GF-D8 (cell line): ENCODE measurements at regions not wholly inside any gene's neighbourhood (a gene's known extent, or its start where the extent isn't known, plus 50 kb on each side); places are given as distances from the start of the nearest gene placed in this dataset.

ENCODE experiments used
- DNase-seq: peaks from one replicate; lab custom pipeline; 2025; lab: John Stamatoyannopoulos, UW

- no peak for DNase-seq
Observed at GRCh38 chr6:143595251-143596036, 82.3 kb upstream of the PHACTR2 start.

DNA sequence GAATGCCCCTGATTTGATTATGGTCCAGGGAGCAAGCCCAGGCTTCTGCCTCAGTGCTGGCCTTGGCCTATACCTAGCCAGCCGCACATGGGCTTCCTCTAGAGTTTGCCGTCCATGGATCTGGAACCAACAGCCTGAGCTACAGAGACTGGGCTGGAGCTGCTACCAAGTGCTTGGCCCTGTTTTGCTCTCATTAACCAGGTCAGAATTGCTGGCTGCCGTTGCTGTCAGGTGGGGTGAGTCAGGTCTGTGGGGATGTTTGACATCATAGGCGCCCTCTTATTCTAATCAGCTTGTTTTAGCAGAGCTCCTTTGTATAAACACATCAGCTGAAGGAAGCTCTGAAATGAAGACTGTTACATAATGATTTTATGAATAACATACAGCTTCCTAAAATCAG is 83.1 kb upstream of the PHACTR2 start:
- DNase-seq, result no peak

- DNase-seq, result no peak
Observed at GRCh38 chr6:143592335-143592734, 80.8 kb upstream of the FUCA2 start.

DNA sequence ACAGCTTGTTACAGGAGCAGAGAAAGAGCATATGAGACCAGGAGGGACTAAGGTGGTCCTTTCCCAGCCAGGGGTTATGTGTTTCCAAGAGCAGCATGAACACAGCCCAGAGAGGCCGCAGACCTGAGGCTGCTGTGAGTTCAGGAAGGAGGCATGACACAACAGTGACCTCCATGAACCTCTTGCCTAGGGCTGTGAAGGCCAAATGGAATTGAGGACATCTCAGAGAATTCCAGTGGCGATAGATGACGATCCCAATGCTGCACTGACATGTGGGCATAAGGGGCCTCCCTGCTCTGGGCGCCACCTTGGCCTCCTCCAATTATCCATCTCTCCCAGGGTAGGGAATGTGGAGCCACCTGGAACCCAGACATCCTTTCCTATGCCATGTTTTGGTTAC is 79.9 kb upstream of the FUCA2 start:
- no peak for DNase-seq

DNA sequence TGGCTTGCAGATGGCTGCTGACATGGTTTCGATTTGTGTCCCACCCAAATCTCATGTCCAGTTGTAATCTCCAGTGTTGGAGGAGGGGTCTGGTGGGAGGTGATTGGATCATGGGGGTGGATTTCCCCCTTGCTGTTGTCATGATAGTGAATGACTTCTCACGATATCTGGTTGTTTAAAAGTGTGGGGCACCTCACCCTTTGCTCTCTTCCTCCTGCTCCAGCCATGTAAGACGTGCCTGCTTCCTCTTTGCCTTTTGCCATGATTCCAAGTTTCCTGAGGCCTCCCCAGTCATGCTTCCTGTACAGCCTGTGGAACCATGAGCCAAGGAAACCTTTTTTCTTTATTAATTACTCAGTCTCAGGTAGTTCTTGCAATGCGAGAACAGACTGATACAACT is 77.6 kb upstream of the FUCA2 start:
- no peak for DNase-seq

- no peak for DNase-seq
Observed at GRCh38 chr6:143586557-143586956, 75.0 kb upstream of the FUCA2 start.

GRCh38 chr6:143585716-143586115 is 74.2 kb upstream of the FUCA2 start:
- DNase-seq, result no peak

GRCh38 chr6:143585241-143585640 is 73.7 kb upstream of the FUCA2 start:
- DNase-seq, result no peak

GRCh38 chr6:143583542-143584327 is 72.2 kb upstream of the FUCA2 start:
- DNase-seq, result no peak

DNA sequence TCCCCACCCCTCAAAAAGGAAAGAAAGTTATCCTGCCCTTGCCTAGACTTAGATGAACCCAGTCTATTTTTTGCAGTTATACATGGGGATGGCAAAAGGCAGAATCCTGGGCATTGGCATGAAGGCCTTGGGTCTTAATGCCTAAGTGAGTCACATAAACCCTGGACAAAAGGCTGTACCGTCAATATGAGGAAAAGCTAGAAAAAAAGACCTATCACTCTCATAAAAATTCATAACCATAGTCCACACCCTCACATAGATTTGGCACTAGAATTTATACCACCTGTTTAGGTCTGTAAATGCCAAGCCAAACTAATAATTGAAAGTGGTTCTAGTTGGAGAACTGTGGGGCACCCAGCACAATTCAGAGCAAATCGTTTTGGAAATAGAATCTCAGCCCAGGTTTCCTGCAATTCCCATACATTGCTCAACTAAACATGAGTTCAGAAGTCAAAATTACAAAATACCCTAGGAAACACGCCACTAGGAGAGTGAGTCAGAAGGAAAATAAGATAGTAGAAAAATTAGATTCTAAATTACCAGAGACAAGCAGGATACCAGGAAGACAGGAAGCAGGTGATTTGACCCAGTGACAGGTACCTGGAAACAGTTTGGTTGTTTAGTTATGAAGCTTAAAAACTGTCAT is 70.4 kb upstream of the FUCA2 start:
- DNase-seq, result no peak

- no peak for DNase-seq
Observed at GRCh38 chr6:143579703-143580102, 68.2 kb upstream of the FUCA2 start.

DNA sequence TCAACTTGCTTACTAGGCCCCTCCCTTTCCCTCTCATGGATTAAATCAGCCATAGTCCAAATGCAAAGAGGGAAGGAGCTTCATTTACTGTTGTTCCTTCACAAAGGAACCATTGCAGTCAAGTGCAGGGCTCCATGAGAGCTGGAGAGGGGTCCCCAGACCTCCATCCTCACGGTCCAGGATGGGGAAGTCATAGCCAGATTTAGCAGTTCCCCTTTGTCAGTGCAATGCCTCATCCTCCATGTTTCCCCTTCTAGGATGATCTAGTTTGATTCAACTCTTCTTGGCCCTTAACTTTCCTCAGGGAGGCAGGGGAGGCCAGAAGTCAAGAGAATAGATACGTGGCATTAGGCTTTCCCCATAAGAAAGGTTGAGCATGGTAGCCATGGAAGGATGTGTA is 66.5 kb upstream of the FUCA2 start:
- DNase-seq, result no peak

DNA sequence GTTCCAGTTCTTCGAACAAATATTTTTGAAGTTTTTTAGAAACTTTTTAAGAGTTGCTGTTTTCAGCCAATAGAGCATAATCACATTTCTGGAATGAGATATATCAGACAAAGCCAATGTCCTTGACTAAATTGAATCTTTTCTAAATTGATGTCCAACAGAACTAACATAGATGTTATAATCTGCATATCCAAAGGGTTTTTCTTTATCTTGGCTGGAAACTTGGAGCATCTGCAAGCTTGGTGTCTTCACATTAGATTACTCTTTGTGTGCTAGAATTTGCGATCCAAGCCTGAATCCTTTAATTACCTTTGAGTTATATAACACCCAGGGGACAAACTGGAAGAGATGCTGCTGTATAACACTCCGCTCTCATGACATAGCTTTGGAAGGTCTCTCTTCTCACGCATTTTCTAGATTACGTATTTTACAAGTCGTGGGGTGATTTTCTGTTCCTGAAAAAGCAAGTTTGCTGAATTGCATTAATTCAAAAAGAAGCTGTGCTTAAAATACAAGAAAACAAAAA is 64.4 kb upstream of the FUCA2 start:
- no peak for DNase-seq

DNA sequence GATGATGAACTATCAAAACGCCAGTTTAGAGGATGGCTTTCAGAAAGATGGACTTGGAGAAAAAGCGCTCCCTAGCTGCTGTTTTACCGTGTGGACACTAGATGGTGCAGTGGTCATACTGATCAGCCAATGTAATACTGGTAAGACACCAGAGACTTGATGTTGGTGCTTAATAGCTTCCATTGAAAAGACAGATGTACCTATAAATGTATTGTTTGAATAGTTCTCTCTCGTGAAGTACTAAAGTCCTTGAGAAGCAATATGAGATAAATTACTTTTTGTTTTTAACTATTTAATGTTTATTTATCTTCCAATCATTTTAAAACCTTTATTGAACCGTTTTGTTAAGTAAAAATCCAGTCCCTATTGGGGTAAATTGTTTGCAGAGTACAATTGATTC is 63.9 kb upstream of the FUCA2 start:
- peak; percentile 26 for DNase-seq

GRCh38 chr6:143570147-143570853 is 58.8 kb upstream of the FUCA2 start:
- no peak for DNase-seq

GRCh38 chr6:143569040-143569439 is 57.5 kb upstream of the FUCA2 start:
- no peak for DNase-seq

- DNase-seq, result no peak
Observed at GRCh38 chr6:143564484-143565017, 53.0 kb upstream of the FUCA2 start.

GRCh38 chr6:143562143-143562542 is 50.6 kb upstream of the FUCA2 start:
- DNase-seq, result no peak
